SKM-1 (cell line): ENCODE measurements at regions not wholly inside any gene's neighbourhood (a gene's known extent, or its start where the extent isn't known, plus 50 kb on each side); places are given as distances from the start of the nearest gene placed in this dataset.

Source experiments
- DNase-seq: peaks from one replicate; lab custom pipeline; 2025; ENCODE audit not compliant: unreplicated experiment; lab: John Stamatoyannopoulos, UW

DNA sequence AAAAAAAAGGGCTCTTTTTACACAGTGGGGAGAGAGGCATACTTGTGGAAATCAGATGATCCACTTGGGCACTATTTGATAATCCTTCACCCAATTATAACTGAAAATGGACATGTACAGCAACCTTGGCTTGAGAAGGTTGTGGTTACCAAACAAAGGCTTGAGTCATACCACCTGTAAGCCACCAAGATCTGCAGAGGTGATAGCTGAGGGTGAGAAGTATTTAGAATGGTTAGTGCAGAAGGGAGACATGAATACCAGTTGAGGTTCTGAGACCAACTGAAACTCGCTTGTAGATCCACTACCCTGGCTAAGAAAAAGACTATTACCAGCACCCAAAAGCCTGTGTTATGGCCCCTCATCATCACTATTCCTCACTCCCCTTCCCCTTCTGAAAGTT, 614.0 kb downstream of the STIM2 start:
- no peak for DNase-seq

DNA sequence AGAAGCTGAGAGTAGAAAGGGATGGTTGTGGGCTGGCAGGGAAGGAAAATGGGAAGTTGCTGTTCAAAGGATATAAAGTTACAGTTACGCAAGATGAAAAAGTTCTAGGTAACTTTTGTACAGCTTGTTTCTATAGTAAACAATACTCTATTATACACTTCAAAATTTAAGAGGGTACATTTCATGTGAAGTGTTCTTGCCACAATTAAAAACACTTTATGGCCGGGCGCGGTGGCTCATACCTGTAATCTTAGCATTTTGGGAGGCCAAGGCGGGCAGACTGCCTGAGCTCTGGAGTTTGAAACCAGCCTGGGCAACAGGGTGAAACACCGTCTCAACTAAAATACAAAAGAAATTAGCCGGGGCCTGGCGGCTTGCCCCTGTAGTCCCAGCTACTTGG, 623.6 kb downstream of the STIM2 start:
- DNase-seq, result no peak

DNA sequence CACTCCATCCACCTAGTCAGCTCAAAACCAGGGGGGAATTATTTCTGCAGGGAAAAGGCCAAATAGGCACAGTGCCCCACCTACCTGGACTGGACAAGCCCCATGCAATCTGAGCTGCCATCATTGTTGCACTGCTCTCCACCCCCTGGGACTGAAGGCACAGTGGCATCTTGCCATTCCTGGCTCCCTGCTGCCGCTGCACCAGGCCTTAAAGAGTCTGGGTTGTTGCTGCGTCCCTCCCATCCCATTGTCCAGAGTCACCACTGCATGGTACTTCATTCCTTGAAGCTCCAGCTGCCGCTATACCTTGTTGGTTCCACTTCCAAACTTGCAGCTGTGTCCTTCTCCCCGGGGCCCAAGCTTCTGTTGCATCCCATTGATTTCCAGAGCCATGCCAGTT, 629.7 kb downstream of the STIM2 start:
- no peak for DNase-seq

DNA sequence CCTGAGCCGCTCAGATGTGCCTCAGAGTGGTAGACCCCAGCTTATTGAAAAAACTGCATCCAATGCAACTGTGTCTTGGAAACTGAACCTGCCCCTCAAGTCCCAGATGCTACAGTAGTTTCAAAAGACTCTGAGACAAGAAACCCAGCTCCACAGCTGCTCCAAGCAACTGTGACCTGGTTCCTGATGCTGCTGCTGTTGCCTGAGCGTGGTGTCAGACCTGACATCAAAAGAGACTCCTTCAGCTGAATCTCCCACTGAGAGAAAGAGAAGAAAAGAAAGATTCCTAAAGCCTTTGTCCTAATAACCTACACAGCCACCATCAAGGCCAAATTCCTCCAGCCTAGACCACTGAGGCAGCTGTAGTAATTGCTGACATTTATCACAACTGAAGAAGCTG, 630.1 kb downstream of the STIM2 start:
- DNase-seq, result no peak

DNA sequence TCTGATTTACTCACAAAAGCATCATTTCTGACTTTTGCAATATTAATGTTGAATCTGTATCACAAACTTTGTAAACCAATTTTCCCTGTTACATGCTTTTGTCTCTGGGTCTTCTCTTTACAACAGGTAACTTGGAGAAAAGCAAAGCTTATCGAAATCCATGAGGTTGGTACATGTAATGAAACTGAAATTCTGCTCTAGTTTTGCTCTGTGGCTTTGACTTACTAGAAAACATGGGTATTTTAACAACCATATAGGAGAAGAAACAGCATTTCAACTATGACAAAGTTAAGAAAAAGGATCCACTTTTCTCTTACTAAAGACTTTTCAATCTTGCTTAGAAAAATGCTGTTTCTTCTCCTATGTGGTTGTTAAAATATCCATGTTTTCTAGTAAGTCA, 645.8 kb downstream of the STIM2 start:
- no peak for DNase-seq

DNA sequence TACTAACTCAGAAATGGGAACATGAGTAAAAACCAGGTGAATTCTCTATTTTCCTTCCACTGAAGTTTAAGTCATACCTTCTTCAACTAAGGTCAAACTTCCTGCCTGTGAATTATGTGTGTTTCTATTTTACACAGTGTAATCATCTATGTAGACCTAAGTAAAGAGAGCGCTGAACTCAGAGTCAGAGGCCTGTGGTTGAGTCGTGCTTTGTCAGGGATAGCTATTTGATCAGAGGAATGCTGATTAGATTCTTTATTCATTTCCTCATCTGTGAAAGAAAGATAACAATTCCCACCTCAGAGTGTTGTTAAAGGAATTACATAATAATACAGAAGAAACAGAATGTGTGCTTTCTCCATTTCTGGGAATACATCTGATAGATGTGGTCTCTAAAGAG, 654.1 kb downstream of the STIM2 start:
- no peak for DNase-seq

DNA sequence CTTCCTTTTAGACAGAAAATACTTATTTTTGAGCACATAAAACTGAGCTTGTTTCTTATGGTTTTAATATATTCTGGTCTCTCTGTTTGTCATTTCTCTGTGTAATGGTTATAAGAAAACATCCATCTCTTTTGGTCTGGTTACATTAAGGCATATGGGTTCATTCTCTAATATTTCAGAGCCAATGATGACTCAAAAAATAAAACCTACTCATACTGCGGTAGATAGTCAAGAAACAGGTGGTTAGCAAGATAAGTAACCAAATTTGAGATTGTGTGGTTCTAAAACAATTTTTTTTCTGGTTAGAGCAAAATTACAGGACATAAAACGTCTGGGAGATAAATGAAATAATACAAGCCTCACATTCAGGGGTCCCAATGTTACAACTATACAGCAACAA, 654.5 kb downstream of the STIM2 start:
- no peak for DNase-seq

DNA sequence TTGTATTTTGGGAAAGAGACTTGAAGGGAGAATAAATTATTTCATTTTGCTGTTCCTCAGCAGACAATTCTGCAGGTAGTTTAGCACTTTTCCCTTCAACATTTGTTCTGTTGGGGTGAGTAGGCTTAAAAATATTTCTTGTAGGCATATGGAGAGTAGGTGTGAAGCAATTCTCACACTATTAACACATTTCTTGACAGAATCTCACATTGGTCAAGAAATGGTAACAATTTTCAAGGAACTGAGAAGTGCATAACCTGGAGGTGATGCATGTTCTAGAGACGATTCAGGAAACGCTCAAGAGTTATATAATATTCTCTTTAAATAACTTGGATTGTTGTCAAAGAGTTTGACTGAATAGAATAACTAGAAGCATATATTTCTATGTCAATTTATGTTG, 658.2 kb downstream of the STIM2 start:
- DNase-seq, result no peak

DNA sequence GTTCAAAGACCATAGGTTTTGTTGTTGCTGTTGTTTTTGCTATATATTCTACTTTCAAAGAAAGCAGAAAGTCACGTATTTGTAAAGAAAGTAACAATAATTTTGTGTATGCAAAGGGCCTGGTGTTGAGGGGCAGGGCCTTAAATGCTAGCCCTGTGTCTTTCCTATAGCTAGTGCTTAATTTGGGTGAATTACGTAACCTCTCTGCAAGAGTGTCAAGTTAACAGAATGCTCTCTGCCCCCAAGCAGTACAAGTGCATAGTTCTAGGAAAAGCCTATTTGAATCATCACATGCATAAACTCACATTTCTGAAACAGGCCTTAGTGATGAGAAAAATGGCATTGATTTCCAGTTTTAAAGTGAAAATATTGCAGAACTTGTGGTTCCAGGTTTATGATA, 663.6 kb downstream of the STIM2 start:
- no peak for DNase-seq

DNA sequence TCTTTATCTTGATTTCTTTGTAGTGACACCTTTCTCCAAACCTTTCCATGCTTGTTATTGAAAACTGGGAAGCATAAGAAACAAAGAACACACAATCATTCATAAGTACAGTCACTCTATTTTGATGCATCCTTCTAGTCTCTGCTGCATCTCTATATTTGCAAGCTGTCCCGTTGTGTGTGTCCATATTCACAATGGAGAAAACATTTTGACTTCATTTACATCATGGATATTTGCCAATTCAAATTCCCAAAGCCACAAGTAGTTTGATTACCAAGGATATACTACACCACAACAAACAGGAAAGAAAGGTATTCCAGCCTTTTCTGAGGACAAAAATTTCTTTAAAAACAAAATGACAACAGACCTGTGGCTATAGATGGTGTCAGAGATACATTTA, 673.8 kb downstream of the STIM2 start:
- no peak for DNase-seq

DNA sequence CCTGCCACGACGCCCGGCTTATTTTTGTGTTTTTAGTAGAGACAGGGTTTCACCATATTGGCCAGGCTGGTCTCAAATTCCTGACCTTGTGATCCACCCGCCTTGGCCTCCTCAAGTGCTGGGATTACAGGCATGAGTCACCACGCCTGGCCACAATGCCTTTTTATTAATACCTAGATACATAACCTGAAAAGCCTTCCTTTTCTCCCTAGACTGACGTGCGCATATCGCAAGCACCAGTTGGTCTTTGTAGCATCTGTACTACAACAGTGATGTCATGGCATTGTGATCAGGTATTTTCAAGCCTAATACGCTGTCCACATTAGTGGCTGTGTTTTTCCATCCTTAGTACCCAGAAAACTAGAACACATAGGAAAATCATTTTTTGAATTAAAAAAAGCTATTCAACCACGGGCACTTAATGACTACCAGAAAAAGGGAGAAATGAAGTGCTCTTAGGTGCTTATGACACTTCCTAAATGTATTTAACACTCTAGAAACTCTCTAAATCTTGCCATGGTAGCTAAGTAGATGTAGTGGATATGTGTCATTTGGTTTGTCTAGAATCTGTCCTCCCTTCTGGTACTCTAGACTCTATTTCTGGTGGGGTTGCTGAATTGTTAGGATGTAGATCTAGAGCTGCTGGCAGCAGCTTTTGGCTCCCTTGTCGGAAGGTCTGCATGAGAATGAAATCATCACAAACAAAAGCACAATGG, 707.8 kb downstream of the STIM2 start:
- DNase-seq, result no peak

DNA sequence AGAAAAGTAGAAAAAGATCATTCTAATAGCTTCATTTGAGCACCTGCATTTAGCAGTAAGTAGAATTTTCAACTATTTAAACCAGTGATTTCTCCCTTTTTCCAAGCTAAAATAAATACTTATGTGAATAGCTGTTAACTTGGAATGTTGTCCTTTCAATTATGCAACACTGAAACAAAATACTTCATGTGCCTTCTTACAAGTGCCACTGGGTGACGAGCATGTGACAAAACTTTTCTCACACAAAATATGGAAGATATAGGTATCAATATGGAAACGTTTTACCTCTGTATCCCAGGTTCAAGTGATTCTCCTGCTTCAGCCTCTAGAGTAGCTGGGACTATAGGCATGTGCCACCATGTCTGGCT, 708.3 kb downstream of the STIM2 start:
- DNase-seq, result no peak

DNA sequence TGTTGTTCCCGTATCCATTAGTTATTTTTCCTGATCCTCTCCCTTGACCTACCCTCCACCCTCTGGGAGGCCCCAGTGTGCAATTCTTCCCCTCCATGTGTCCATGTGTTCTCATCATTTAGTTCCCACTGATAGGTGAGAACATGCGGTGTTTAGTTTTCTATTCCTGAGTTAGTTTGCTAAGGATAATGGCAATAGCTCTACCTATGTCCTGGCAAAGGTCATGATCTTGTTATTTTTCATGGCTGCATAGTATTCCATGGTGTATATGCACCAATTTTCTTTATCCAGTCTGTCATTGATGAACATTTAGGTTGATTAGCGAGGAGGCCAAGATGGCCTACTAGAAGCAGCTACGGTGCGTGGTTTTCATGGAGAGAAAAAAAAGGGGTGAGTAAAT, 714.1 kb downstream of the STIM2 start:
- no peak for DNase-seq

DNA sequence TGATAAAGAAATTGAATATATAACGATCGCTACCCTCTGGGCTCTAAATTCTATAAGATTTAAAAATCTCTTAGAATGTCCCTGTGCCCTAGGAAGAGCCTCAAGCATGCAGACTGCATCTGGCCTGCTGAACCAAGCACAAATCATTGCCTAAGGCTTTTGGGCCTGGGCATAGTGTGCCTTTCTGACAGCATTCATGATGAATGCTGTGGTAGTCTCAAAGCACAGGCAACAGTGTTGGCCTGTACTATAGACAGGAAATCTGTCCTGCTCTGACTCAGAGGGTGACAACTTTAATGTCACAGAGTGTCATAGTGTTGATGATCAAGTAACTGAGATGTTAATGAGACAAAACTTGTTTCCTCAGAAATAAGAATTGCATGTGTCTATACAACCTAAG, 717.3 kb downstream of the STIM2 start:
- DNase-seq, result no peak

DNA sequence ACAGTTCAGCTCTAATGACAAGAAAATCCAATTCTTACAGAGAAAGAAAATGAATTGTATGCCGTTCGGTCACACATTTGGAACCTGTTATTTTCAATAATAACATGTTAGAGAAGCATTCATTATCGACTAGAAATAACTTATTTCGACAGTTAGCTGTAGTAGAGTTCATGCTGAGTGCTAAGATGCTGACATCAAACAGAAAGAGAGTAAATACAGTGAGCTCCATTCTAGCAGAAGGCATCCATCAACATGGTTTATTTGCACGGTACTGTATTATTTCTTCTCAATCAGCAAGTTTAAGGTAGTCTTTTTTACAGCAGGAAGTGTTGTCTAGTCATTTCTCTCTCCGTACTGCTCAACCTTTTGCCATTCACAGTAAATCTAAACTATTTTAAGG, 732.1 kb downstream of the STIM2 start:
- no peak for DNase-seq

DNA sequence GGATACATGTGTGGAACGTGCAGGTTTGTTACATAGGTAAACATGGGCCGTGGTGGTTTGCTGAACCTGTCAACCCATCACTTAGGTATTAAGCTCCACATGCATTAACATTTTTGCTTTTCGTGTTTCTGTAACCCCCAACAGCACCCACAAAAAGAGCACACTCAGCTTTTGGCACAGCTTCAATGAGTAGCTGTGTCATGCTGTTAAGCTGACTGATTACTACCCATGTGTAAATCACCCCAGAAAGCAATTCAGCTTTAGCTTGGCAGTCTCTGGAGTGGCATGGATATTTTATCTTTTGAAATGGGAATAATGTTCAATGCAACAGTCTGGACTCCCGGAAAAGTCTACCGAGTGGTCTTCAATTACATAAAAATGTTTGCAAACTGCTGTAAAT, 734.3 kb downstream of the STIM2 start:
- DNase-seq, result no peak

DNA sequence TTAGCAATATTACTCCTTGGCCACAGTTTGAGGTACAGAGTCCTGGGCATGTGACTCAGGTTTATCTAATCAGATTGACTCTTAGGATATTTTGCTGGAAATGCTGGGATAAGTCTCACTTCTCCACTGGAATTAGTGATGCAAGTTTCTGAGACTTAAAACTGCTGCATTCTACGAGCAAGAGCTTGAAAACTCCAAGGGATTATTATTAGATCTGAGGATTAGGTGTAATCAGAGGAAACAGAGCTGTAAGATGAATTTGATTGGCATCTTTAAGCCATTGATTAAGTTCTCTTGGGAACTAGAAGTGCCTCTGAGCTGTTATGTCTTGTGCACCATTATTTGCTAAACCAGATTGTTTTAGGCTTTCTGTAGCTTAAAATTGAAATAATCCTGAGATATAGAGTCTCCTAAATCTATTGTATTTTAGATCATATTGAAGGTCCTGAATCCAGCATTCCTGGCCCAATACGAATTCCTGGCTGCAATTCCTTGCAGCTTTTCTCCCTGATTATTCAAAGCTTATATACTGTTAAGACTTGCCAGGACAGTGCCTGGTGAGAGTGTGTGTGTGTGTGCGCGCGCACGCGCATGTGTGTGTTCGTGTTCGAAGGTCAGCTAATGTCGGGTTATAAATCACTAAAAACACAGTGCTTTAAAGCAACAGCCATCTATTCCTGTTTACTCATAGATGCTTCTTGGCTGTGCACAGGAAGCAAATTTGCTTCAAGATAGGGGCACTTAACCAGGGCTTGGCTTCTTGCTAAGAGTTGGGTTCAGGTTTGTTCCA, 735.1 kb downstream of the STIM2 start:
- no peak for DNase-seq

DNA sequence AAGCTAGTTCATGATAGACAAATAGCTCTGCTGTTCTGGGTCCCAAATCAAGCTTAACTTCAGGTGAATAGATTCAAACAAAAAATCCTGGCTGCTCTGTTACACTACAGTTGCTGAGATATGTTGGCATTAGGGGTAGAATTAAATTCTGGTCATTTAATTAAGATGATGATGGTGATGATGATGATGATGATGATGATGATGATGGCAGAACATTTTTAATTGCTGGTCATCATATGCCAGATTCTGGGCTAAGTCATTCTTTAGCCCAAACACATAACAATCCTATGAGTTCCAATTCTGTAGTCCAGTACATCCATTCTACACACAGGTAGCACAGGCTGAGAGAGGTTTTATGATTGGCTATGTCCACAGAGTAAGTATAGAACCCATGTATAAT, 741.5 kb downstream of the STIM2 start:
- DNase-seq, result no peak

DNA sequence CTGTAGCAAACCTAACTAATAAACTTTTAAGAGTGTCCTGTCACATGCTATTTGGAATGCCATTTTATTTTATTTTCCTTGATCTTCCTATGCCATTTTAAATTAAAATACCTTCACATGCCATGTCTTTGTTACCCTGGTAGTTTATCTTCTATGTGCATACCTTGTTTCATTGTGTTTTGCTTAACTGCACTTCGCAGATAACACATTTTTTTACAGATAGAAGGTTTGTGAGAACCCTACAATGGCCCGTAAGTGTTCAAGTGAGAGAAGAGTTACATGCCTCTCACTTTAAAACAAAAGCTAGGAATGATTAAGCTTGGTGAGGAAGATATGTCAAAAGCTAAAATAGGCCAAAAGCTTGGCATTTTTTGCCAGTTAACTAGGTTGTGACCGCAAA, 744.1 kb downstream of the STIM2 start:
- DNase-seq, result no peak

DNA sequence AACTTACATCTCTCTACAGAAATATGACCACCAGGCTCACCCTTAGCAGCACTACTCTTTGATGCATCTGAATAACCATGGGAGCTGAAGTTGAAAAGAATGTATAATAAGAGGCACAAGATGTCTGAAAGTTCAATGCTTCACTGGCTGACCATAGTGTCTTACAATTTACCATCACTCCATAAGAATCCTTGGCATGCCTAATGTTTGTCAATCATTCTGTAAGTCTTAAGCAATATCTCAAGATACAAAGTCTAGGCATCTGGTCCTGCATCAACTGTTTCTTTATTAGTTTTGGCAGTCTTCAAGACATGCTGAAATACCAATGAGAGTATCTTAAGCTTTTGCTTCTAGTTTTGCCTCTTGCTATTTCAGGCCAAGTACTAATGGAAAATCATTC, 755.5 kb downstream of the STIM2 start:
- DNase-seq, result no peak

DNA sequence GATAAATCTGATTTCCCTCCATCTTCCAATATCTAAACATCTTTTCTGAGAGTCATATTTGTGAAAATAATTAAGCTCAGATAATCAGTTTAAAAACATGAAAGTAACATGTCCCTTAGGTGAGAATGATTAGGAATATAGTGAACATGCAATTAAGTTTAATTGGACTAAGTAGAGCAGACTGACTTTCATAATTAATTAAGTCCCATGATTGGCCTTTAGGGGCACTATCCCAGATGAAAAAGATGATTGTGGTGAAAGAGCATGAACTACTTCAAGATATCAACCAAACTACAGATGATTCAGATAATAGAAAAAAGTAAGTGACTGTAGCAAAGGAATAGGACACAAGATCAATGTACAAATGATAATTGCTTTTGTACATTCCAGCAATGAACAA, 758.8 kb downstream of the STIM2 start:
- DNase-seq, result no peak

DNA sequence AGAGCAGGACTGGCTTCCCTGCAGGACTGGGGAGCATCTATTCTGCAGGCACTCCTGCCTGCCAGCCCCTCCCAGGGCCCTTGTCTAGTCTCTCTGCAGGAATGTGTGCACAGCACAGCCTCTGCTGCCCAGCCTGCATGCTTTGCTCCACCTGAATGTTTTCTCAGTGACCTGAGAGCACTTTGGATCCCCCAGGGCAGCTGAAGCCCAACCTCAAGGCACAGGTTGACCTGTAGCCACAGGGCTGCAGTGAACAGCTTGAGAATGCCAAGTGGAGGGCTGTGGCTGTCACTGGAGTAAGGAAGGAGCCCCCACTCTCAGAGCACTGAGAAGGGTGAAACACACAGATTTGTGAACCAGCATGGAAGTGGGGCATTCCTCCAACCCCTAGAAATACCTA, 760.2 kb downstream of the STIM2 start:
- DNase-seq, result no peak

DNA sequence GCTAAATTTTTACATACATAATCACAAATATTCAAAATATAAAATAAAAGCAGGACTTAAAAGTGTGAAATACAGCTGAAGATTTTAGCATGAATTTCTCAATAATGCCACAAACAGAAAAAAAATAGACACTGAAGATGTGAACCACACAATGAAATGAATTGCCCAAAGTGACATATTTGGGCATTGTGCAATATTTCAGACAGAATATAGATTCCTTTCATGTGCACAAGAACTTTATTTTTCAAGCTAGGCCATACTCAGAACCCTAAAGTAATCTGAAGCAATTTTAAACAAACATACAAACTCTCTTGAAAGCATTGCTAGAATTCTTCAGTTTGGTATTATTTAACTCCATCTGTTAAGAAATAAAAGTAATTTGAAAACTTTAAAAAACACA, 764.1 kb downstream of the STIM2 start:
- no peak for DNase-seq
